HepG2 (cell line): ENCODE measurements at regions not wholly inside any gene's neighbourhood (a gene's known extent, or its start where the extent isn't known, plus 50 kb on each side); places are given as distances from the start of the nearest gene placed in this dataset.
A peak's percentile ranks its signal among the peaks of the same experiment; 100 is the strongest.

Experiments
- ATAC-seq: fragments of 200-7000 bp; cut with Tn5 transposase; 3 replicates; pipeline ENCODE4 v1.9.1; 2020; ENCODE audit warnings: mild to moderate bottlenecking, moderate library complexity
- BruUV-seq: library from RNA; stranded (reverse); fragments of 400-500 nt; replicated peaks from 2 replicates; lab custom pipeline; 2021; lab: Mats Ljungman, UMichigan
- CTCF ChIA-PET: fragments of 300-600 bp; formaldehyde crosslinking; extraction: SDS; loops from one replicate; lab custom pipeline; 2021; ENCODE audit warnings: low total read pairs, inconsistent platforms, low intra/inter-chr PET ratio; lab: Yijun Ruan, JAX
- POLR2A ChIA-PET: fragments of 350-600 bp; sonication (Branson Sonifier 250); formaldehyde crosslinking; loops from one replicate; lab custom pipeline; 2020; ENCODE audit warnings: antibody characterized with exemption, inconsistent platforms; lab: Yijun Ruan, JAX
- DNase-seq: peaks from one replicate; pipeline ENCODE4 v3.0.0-alpha.2; 2015; ENCODE audit warnings: low spot score
- FAIRE-seq: peaks from 3 replicates; lab custom pipeline; 2011; peaks lifted over from hg19 to GRCh38; lab: Jason Lieb, UNC
- H2AFZ ChIP-seq: one replicate; pipeline ENCODE4 v1.6.1; 2011; ENCODE audit warnings: low read length, inconsistent platforms
- H3K27ac ChIP-seq: fragments of 300-600 bp; 3 replicates; pipeline ENCODE4 v1.8.0; 2011; ENCODE audit warnings: mixed run types, mild to moderate bottlenecking, mixed read lengths, low read length, inconsistent platforms; ENCODE audit not compliant: insufficient read depth; ENCODE audit errors: extremely low read length
- H3K27me3 ChIP-seq, 2 experiments: fragments of 200-600 bp in 1 of 2; 2 replicates in 1 of 2; 3 replicates in 1 of 2; pipeline versions ENCODE4 v1.6.0 to v1.8.0; 2011; ENCODE audit warnings: low read length in 2 of 2, mild to moderate bottlenecking in 2 of 2, moderate library complexity in 2 of 2, inconsistent platforms in 1 of 2; ENCODE audit not compliant: insufficient read depth in 2 of 2, control insufficient read depth in 1 of 2
- H3K36me3 ChIP-seq, 2 experiments: fragments of 200-600 bp in 1 of 2; replicated peaks in 1 of 2; 2 replicates in 1 of 2; 3 replicates in 1 of 2; pipeline versions ENCODE4 v1.5.1 to v1.8.0; 2011; ENCODE audit warnings: low read length in 2 of 2, inconsistent platforms in 1 of 2; ENCODE audit not compliant: insufficient read depth in 2 of 2, control insufficient read depth in 1 of 2
- H3K4me1 ChIP-seq: 2 replicates; pipeline ENCODE4 v1.5.1; 2012; ENCODE audit warnings: low read length, inconsistent platforms; ENCODE audit not compliant: insufficient read depth
- H3K4me2 ChIP-seq: 2 replicates; pipeline ENCODE4 v1.6.0; 2011; ENCODE audit warnings: low read depth, low read length, inconsistent platforms
- H3K4me3 ChIP-seq, 3 experiments: fragments of 200-600 bp in 1 of 3; sonication (generic), shearing (Covaris generic) in 1 of 3; replicated peaks in 1 of 3; 2 replicates each; pipeline ENCODE4 v1.5.1; 2011 to 2016; ENCODE audit warnings: low read length in 3 of 3, inconsistent platforms in 2 of 3, low read depth in 2 of 3, mild to moderate bottlenecking in 2 of 3, control low read depth in 1 of 3, mixed read lengths in 1 of 3; ENCODE audit not compliant: insufficient read depth in 1 of 3
- H3K79me2 ChIP-seq: one replicate; pipeline ENCODE4 v1.6.1; 2011; ENCODE audit warnings: low read length, inconsistent platforms; ENCODE audit not compliant: insufficient read depth
- H3K9ac ChIP-seq: 2 replicates; pipeline ENCODE4 v1.6.0; 2011; ENCODE audit warnings: mild to moderate bottlenecking, low read depth, low read length, inconsistent platforms; ENCODE audit not compliant: insufficient read depth
- H3K9me3 ChIP-seq: 2 replicates; pipeline ENCODE4 v1.5.1; 2012; ENCODE audit warnings: mild to moderate bottlenecking, low read length
- H4K20me1 ChIP-seq: 2 replicates; pipeline ENCODE4 v1.6.0; 2011; ENCODE audit warnings: inconsistent platforms, mild to moderate bottlenecking, low read length, moderate library complexity; ENCODE audit not compliant: insufficient read depth
- ATF1 ChIP-seq: IDR thresholded peaks from 2 replicates; pipeline ENCODE4 v1.6.1; 2016; ENCODE audit warnings: mild to moderate bottlenecking, control low read depth
- CERS6 ChIP-seq: sonication (generic); formaldehyde crosslinking; IDR thresholded peaks from 2 replicates; pipeline ENCODE4 v1.5.0; 2020; ENCODE audit warnings: missing genetic modification reagents
- EHMT2 ChIP-seq: fragments of 200-600 bp; sonication (generic); IDR thresholded peaks from 2 replicates; pipeline ENCODE4 v1.7.0; 2017; ENCODE audit warnings: antibody characterized with exemption, low read depth, low read length, borderline replicate concordance
- HMGA1 ChIP-seq: sonication (generic); formaldehyde crosslinking; conservative IDR thresholded peaks from 2 replicates; pipeline ENCODE4 v1.4.0; 2020; ENCODE audit warnings: missing genetic modification reagents
- HNRNPK ChIP-seq: fragments of 200-400 bp; formaldehyde crosslinking; IDR thresholded peaks from 2 replicates; pipeline ENCODE4 v1.6.1; 2018; ENCODE audit warnings: low read length, low read depth, moderate library complexity, mild to moderate bottlenecking; ENCODE audit not compliant: poor library complexity, severe bottlenecking
- MAF1 ChIP-seq: sonication (generic); formaldehyde crosslinking; IDR thresholded peaks from 2 replicates; pipeline ENCODE4 v1.5.0; 2020; ENCODE audit warnings: missing genetic modification reagents, borderline replicate concordance
- NCOR1 ChIP-seq: fragments of 200-600 bp; sonication (generic); IDR thresholded peaks from 2 replicates; pipeline ENCODE4 v1.7.0; 2017; ENCODE audit warnings: antibody characterized with exemption, low read length, borderline replicate concordance
- NR3C1 ChIP-seq: sonication (generic); formaldehyde crosslinking; IDR thresholded peaks from 2 replicates; pipeline ENCODE4 v1.4.0; 2020; ENCODE audit warnings: missing genetic modification reagents
- PHF5A ChIP-seq: IDR thresholded peaks from one replicate; pipeline ENCODE4 v1.6.1; 2018; ENCODE audit warnings: low read depth, missing genetic modification reagents; ENCODE audit not compliant: unreplicated experiment
- PPARG ChIP-seq: conservative IDR thresholded peaks from 2 replicates; pipeline ENCODE4 v1.6.1; 2016; ENCODE audit warnings: missing biosample characterization, missing genetic modification reagents
- RBAK ChIP-seq: sonication (generic); formaldehyde crosslinking; IDR thresholded peaks from 2 replicates; pipeline ENCODE4 v1.5.1; 2020; ENCODE audit warnings: mild to moderate bottlenecking, missing genetic modification reagents
- RBM22 ChIP-seq: fragments of 200-400 bp; formaldehyde crosslinking; optimal IDR thresholded peaks from 2 replicates; pipeline ENCODE3; 2017; ENCODE audit warnings: mild to moderate bottlenecking, low read length, moderate library complexity
- RBM39 ChIP-seq: fragments of 200-400 bp; formaldehyde crosslinking; IDR thresholded peaks from one replicate; pipeline ENCODE4 v1.6.1; 2018; ENCODE audit warnings: antibody characterized with exemption, mild to moderate bottlenecking, low read depth, low read length; ENCODE audit not compliant: poor library complexity, severe bottlenecking
- TP53 ChIP-seq: sonication (generic); formaldehyde crosslinking; conservative IDR thresholded peaks from 2 replicates; pipeline ENCODE4 v1.4.0; 2020; ENCODE audit warnings: missing genetic modification reagents
- ZBTB42 ChIP-seq: sonication (generic); formaldehyde crosslinking; IDR thresholded peaks from 2 replicates; pipeline ENCODE4 v1.5.0; 2020; ENCODE audit warnings: mild to moderate bottlenecking, missing genetic modification reagents
- ZFP62 ChIP-seq: sonication (generic); formaldehyde crosslinking; IDR thresholded peaks from 2 replicates; pipeline ENCODE4 v1.4.0; 2020; ENCODE audit warnings: missing genetic modification reagents
- ZNF232 ChIP-seq: sonication (generic); formaldehyde crosslinking; IDR thresholded peaks from 2 replicates; pipeline ENCODE4 v1.4.0; 2020; ENCODE audit warnings: missing genetic modification reagents, borderline replicate concordance
- ZNF44 ChIP-seq: sonication (generic); formaldehyde crosslinking; IDR thresholded peaks from 2 replicates; pipeline ENCODE4 v1.5.1; 2020; ENCODE audit warnings: mild to moderate bottlenecking, missing genetic modification reagents
- ZNF510 ChIP-seq: sonication (generic); formaldehyde crosslinking; IDR thresholded peaks from 2 replicates; pipeline ENCODE4 v1.4.0; 2020; ENCODE audit warnings: low read depth, mild to moderate bottlenecking, missing genetic modification reagents
- ZNF678 ChIP-seq: sonication (generic); formaldehyde crosslinking; IDR thresholded peaks from 2 replicates; pipeline ENCODE4 v1.4.0; 2020; ENCODE audit warnings: mild to moderate bottlenecking, missing genetic modification reagents
- ZNF772 ChIP-seq: sonication (generic); formaldehyde crosslinking; IDR thresholded peaks from 2 replicates; pipeline ENCODE4 v1.5.0; 2020; ENCODE audit warnings: mild to moderate bottlenecking, missing genetic modification reagents
- ZNF891 ChIP-seq: sonication (generic); formaldehyde crosslinking; IDR thresholded peaks from 2 replicates; pipeline ENCODE4 v1.5.0; 2020; ENCODE audit warnings: mild to moderate bottlenecking, missing genetic modification reagents
- WGBS: methylation state at CpG from one replicate; pipeline ENCODE4 v1.1.6; 2017; ENCODE audit warnings: low lambda C conversion rate; 5-methylcytosine and 5-hydroxymethylcytosine counted together
- in situ Hi-C: cut with HindIII; loops from 2 replicates; pipeline ENCODE4 v1.10.0; 2017; ENCODE audit warnings: low pct_unique_long_range_greater_than_20kb; ENCODE audit not compliant: extremely low pct_ligation_motif_present
- intact Hi-C: fragments of 100-400 bp; cut with micrococcal nuclease; formaldehyde crosslinking; loops from one replicate; pipeline ENCODE4 v1.10.0; 2022; ENCODE audit not compliant: unreplicated experiment
- TF ChIP-seq, protein P1 (sequence below): sonication (generic); formaldehyde crosslinking; IDR thresholded peaks from 2 replicates; pipeline ENCODE4 v1.4.0; 2020; ENCODE audit warnings: missing genetic modification reagents, mild to moderate bottlenecking, borderline replicate concordance
- TF ChIP-seq, protein P2 (sequence below): sonication (generic); formaldehyde crosslinking; conservative IDR thresholded peaks from 2 replicates; pipeline ENCODE4 v1.5.0; 2020; ENCODE audit warnings: missing genetic modification reagents

DNA sequence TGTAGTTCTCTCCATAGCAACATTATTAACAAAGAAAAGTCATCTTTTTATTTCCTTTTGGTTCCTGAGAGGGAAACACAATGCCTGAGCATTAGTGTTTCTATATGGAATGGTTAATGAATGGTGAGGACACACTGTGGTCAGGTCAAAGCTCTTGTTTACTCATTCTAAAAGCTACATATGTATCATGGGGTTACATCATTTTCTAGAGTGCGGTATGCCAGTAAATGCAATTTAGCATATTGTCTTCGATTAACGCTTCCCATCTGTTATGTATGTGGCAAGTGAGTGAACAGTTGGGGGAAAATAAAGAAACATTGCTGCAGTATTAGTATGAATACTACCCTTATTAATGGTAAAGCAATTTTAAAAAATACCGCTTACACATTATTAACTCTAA is 1152.2 kb upstream of the SPRY2 start:
- no peak overlapping the region for H2AFZ ChIP-seq
- no peaks in the 10 kb centered on the region for H3K79me2 ChIP-seq
- intact Hi-C loops: loop anchor here (10.0 kb wide), 1 partner anchor 318 kb away; no protein-coding TSS in a partner anchor
- H3K4me1 ChIP-seq: peaks cover 7% of the 10 kb centered on the region
- ChIA-PET POLR2A (no interaction called here), CTCF (no interaction called here)
- no peak for FAIRE-seq
- H3K27ac ChIP-seq: no peak overlapping the region
- WGBS: 22% methylated on average over 4 of the region's 4 CpGs
- no peaks in the 10 kb centered on the region for H3K9me3 ChIP-seq
- DNase-seq: peak; percentile 29
- in situ Hi-C loops: no loop called here
- H3K27me3 ChIP-seq: no peaks in the 10 kb centered on the region
- H4K20me1 ChIP-seq: no peaks in the 10 kb centered on the region
- peak; percentile 99 for ATAC-seq
- no TSS peak for BruUV-seq
- no peak overlapping the region for H3K4me2 ChIP-seq
- H3K4me3 ChIP-seq: no peak overlapping the region
- no peaks in the 10 kb centered on the region for H3K36me3 ChIP-seq
- H3K9ac ChIP-seq: no peak overlapping the region
- no peak for TF ChIP-seq ZNF891 (CRISPR knock-in tag)
- TF ChIP-seq HNRNPK: no peak
- no peak for TF ChIP-seq PPARG (CRISPR knock-in tag)
- no peak for TF ChIP-seq TP53 (CRISPR knock-in tag)
- TF ChIP-seq RBM39: no peak
- no peak for TF ChIP-seq EHMT2
- no peak for TF ChIP-seq RBAK (CRISPR knock-in tag)
- TF ChIP-seq MAF1 (CRISPR knock-in tag): no peak
- TF ChIP-seq ZNF772 (CRISPR knock-in tag): no peak
- no peak for TF ChIP-seq ZNF510
- TF ChIP-seq NCOR1: no peak
- no peak for TF ChIP-seq ZBTB42 (CRISPR knock-in tag)
- TF ChIP-seq, protein P1, sequence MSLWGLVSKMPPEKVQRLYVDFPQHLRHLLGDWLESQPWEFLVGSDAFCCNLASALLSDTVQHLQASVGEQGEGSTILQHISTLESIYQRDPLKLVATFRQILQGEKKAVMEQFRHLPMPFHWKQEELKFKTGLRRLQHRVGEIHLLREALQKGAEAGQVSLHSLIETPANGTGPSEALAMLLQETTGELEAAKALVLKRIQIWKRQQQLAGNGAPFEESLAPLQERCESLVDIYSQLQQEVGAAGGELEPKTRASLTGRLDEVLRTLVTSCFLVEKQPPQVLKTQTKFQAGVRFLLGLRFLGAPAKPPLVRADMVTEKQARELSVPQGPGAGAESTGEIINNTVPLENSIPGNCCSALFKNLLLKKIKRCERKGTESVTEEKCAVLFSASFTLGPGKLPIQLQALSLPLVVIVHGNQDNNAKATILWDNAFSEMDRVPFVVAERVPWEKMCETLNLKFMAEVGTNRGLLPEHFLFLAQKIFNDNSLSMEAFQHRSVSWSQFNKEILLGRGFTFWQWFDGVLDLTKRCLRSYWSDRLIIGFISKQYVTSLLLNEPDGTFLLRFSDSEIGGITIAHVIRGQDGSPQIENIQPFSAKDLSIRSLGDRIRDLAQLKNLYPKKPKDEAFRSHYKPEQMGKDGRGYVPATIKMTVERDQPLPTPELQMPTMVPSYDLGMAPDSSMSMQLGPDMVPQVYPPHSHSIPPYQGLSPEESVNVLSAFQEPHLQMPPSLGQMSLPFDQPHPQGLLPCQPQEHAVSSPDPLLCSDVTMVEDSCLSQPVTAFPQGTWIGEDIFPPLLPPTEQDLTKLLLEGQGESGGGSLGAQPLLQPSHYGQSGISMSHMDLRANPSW: no peak
- TF ChIP-seq PHF5A (CRISPR knock-in tag): no peak
- TF ChIP-seq ZNF232: no peak
- no peak for TF ChIP-seq ZNF44 (CRISPR knock-in tag)
- no peak for TF ChIP-seq ZFP62
- TF ChIP-seq ATF1 (CRISPR knock-in tag): no peak
- no peak for TF ChIP-seq NR3C1 (CRISPR knock-in tag)
- no peak for TF ChIP-seq RBM22
- no peak for TF ChIP-seq HMGA1
- TF ChIP-seq CERS6: no peak
- TF ChIP-seq ZNF678: no peak
- TF ChIP-seq, protein P2, sequence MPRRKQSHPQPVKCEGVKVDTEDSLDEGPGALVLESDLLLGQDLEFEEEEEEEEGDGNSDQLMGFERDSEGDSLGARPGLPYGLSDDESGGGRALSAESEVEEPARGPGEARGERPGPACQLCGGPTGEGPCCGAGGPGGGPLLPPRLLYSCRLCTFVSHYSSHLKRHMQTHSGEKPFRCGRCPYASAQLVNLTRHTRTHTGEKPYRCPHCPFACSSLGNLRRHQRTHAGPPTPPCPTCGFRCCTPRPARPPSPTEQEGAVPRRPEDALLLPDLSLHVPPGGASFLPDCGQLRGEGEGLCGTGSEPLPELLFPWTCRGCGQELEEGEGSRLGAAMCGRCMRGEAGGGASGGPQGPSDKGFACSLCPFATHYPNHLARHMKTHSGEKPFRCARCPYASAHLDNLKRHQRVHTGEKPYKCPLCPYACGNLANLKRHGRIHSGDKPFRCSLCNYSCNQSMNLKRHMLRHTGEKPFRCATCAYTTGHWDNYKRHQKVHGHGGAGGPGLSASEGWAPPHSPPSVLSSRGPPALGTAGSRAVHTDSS (CRISPR knock-in tag): no peak
